GM23248 (cell line): ENCODE measurements at regions not wholly inside any gene's neighbourhood (a gene's known extent, or its start where the extent isn't known, plus 50 kb on each side); places are given as distances from the start of the nearest gene placed in this dataset.

ENCODE experiments used
- EZH2 ChIP-seq: fragments of 200-600 bp; sonication (generic); IDR thresholded peaks from 2 replicates; pipeline ENCODE4 v1.6.1; 2018; ENCODE audit warnings: antibody characterized with exemption, mild to moderate bottlenecking; ENCODE audit not compliant: insufficient read depth, poor library complexity, severe bottlenecking
- EZH2phosphoT487 ChIP-seq: fragments of 200-600 bp; sonication (generic); IDR thresholded peaks from 2 replicates; pipeline ENCODE4 v1.6.1; 2018; ENCODE audit warnings: antibody characterized with exemption, moderate library complexity, mild to moderate bottlenecking, low read depth; ENCODE audit not compliant: insufficient read depth

- no peak for TF ChIP-seq EZH2
- no peak for TF ChIP-seq EZH2phosphoT487
Measured at GRCh38 chr6:10272591-10272990, 142.3 kb downstream of the TFAP2A start.
